ENCODE measurements at regions not wholly inside any gene's neighbourhood (a gene's known extent, or its start where the extent isn't known, plus 50 kb on each side); places are given as distances from the start of the nearest gene placed in this dataset.

DNA sequence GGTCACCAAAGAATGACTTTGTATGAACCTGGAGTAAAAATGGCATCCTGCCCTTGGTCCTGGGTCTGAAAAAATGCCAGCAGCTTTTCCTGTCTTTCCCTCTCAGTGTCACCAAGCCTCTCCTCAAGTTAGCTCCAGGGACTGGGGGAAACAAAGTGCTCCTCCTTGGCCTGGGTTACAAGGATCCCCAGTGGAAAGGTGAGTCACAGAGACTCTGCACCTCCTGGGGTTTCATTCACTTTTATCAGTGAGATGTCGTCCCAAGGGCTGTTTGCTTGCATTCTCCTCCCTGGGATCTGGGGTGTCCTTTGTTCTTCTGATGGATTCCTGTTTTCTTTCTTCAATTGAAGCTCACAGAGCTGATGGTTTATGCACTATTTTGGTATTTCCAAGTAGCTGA lies 93.2 kb upstream of the CSNK1A1L start:
- TF ChIP-seq CTCF (IDR thresholded peaks at IDR 0.05): no peak
- no peak for TF ChIP-seq ZFX (IDR thresholded peaks at IDR 0.05; ENCODE audit: borderline replicate concordance)
